Left lung (tissue), 4 donors: ENCODE measurements at regions not wholly inside any gene's neighbourhood (a gene's known extent, or its start where the extent isn't known, plus 50 kb on each side); places are given as distances from the start of the nearest gene placed in this dataset.
"Not testable (repeated sequence)": the region's sequence is repeated elsewhere in the genome, so short reads cannot be mapped to it uniquely, and the experiment has no call there.

ENCODE experiments used
- ATAC-seq: fragments of 200-7000 bp; cut with Tn5 transposase; one replicate; pipeline ENCODE4 v1.9.1; 2020; ENCODE audit warnings: moderate library complexity
- DNase-seq, 4 donors: peaks; one replicate each; pipeline ENCODE4 v3.0.0-alpha.2; 2013 to 2020
- H3K27ac ChIP-seq, 2 donors: fragments of 200-600 bp; sonication (generic) in 1 of 2; one replicate each; pipeline versions ENCODE4 v1.5.0 to v1.8.0; 2020 to 2021
- H3K27me3 ChIP-seq, 2 donors: fragments of 200-600 bp; sonication (generic) in 1 of 2; one replicate each; pipeline versions ENCODE4 v1.5.0 to v1.8.0; 2020 to 2021
- H3K36me3 ChIP-seq, 2 donors: fragments of 200-600 bp; sonication (generic) in 1 of 2; one replicate each; pipeline versions ENCODE4 v1.5.0 to v1.8.0; 2020 to 2021
- H3K4me1 ChIP-seq, 2 donors: fragments of 200-600 bp; one replicate each; pipeline ENCODE4 v1.8.0; 2021
- H3K4me3 ChIP-seq, 2 donors: fragments of 200-600 bp; sonication (generic) in 1 of 2; one replicate each; pipeline versions ENCODE4 v1.5.0 to v1.8.0; 2020 to 2021; ENCODE audit warnings: mild to moderate bottlenecking in 1 of 2
- H3K9me3 ChIP-seq, 2 donors: fragments of 200-600 bp; sonication (generic) in 1 of 2; one replicate each; pipeline versions ENCODE4 v1.5.0 to v1.8.0; 2020 to 2021
- CTCF ChIP-seq, 2 donors: fragments of 200-600 bp; sonication (generic) in 1 of 2; IDR thresholded peaks; one replicate each; pipeline versions ENCODE4 v1.5.0 to v1.8.0; 2021; ENCODE audit warnings: antibody characterized with exemption in 2 of 2
- intact Hi-C, 2 donors: fragments of 100-400 bp; cut with DNase I; formaldehyde crosslinking; loops; one replicate each; pipeline versions ENCODE4 v1.11.2 to v1.14.2; 2022
- donor health status: DM: no; HTN: yes; CAD: no.
- donor health status: DM: no; HTN: no; CAD: no.

DNA sequence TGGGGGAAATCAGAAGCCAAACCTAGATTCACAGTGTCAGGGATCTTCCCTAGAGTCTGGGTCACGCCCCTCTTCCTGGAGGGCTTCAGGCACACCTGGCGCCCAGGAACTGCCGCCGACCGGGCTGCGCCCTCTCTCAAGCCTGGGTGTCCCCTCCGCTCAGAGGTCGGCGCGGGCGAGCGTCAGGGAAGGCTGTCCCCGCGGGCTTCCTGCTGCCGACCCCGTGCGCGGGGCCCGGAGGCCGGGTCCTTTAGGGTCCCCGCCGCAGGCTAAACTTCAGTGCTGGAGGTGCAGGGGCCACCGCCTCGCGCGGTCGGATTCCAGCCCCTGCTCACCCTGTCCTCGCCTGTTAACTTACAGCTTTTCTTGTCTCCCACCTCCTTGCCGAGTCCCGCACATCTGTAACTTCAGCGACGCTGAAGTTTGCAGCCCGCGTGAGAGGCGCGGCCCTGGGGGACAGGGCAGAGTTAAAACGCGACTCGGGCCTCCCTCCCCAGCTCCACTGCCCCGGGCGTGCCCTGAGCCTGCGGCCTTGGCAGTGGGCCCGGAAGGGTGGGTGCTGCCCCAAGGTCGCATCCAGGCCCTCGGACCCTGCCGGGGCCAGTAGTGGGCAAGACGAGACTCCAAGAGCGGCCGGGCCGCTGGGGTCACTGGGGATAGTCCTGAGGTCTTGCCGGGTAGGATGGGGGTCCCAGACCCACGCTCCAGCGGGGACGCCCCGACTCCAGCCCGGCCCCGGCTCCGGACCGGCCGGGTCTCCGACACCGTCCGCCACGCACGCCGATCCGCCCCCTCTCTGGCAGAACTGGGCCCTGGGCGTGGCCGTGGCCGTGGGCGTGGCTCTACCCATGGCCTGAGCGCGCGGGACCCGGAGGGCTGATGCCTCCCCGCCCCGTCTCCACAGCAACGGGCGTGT, 95.6 kb upstream of the ZNF98 start:
- no peak overlapping the region for H3K27ac ChIP-seq
- peaks cover 0 to 7% of the 10 kb centered on the region in 2 donors for H3K27me3 ChIP-seq
- DNase-seq (peak in 1 of 4 donors; percentile 75), ATAC-seq (no peak)
- intact Hi-C loops: no loop called here
- no peaks in the 10 kb centered on the region for H3K36me3 ChIP-seq
- H3K4me3 ChIP-seq: no peak overlapping the region
- no peaks in the 10 kb centered on the region for H3K4me1 ChIP-seq
- H3K9me3 ChIP-seq: peaks cover 0 to 88% of the 10 kb centered on the region in 2 donors
- TF ChIP-seq CTCF (IDR thresholded peaks at IDR 0.05): no peak

GRCh38 chr19:22515435-22515834, 93.3 kb upstream of the ZNF98 start:
- H3K9me3 ChIP-seq: peaks cover 0 to 92% of the 10 kb centered on the region in 2 donors
- intact Hi-C loops: no loop called here
- no peak for ATAC-seq

DNA sequence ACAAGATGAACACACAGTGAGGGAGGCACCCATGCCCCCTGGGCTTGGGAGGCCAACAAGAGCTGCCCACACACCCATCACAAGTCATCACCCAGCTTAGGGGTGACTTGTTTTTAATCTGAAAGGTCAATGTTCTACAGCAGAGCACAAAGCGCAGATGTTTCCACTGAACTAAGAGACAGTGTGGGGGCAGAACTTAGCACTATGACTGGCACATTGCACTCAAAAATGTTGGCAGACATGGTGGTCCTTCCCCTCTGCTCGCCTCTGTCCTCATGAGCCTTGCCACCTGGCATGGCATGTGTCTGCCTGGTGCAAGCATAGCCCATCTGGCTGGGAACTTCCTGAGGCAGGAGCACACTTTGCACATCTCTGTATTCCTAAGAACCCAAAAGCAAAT, 81.4 kb upstream of the ZNF98 start:
- no peak overlapping the region for H3K27ac ChIP-seq
- ATAC-seq: no peak
- H3K4me3 ChIP-seq: no peak overlapping the region
- DNase-seq: no peak
- no peaks in the 10 kb centered on the region for H3K4me1 ChIP-seq
- no peaks in the 10 kb centered on the region for H3K27me3 ChIP-seq
- H3K36me3 ChIP-seq: no peaks in the 10 kb centered on the region
- H3K9me3 ChIP-seq: peaks cover 0 to 86% of the 10 kb centered on the region in 2 donors
- intact Hi-C loops: no loop called here
- no peak for TF ChIP-seq CTCF (IDR thresholded peaks at IDR 0.05)

More at GRCh38 chr19:22515435-22515834, 93.3 kb upstream of the ZNF98 start:
- Histone ChIP-seq H3K36me3 (no peaks in the 10 kb centered on the region), H3K27me3 (peaks cover 0 to 7% of the 10 kb centered on the region in 2 donors), H3K4me3 (no peak overlapping the region), H3K27ac (no peak overlapping the region), H3K4me1 (no peaks in the 10 kb centered on the region)
- no peak for TF ChIP-seq CTCF (IDR thresholded peaks at IDR 0.05)
- DNase-seq: no peak

GRCh38 chr19:22502766-22503165, 80.6 kb upstream of the ZNF98 start:
- Histone ChIP-seq H3K4me3 (no peak overlapping the region), H3K4me1 (no peaks in the 10 kb centered on the region), H3K27me3 (no peaks in the 10 kb centered on the region), H3K9me3 (peaks cover 0 to 85% of the 10 kb centered on the region in 2 donors), H3K36me3 (no peaks in the 10 kb centered on the region), H3K27ac (no peak overlapping the region)
- ATAC-seq (no peak), DNase-seq (no peak)
- intact Hi-C loops: no loop called here
- TF ChIP-seq CTCF (IDR thresholded peaks at IDR 0.05): no peak

DNA sequence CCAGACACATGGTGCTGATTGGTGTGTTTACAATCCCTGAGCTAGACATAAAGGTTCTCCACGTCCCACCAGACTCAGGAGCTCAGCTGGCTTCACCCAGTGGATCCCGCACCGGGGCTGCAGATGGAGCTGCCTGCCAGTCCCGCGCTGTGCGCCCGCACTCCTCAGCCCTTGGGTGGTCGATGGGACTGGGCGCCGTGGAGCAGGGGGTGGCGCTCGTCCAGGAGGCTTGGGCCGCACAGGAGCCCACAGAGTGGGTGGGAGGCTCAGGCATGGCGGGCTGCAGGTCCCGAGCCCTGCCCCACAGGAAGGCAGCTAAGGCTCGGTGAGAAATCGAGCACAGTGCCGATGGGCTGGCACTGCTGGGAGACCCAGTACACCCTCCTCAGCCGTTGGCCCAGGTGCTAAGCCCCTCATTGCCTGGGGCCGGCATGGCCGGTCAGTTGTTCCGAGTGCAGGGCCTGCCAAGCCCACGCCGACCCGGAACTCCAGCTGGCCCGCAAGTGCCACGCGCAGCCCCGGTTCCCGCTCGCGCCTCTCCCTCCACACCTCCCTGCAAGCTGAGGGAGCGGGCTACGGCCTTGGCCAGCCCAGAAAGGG, 76.8 kb upstream of the ZNF98 start:
- H3K27ac ChIP-seq, H3K27me3 ChIP-seq, H3K4me1 ChIP-seq, DNase-seq, H3K36me3 ChIP-seq, intact Hi-C loops, H3K4me3 ChIP-seq, ATAC-seq: not testable (repeated sequence)
- H3K9me3 ChIP-seq: peaks cover 0 to 87% of the 10 kb centered on the region in 2 donors
